ENCODE measurements at regions not wholly inside any gene's neighbourhood (a gene's known extent, or its start where the extent isn't known, plus 50 kb on each side); places are given as distances from the start of the nearest gene placed in this dataset.

- intact Hi-C loops (cut with DNase I) = no loop called here
- H3K36me3 ChIP-seq = no peaks in the 10 kb centered on the region
- DNase-seq (no peak), ATAC-seq (no peak)
- H3K4me3 ChIP-seq = no peak overlapping the region
- peaks cover 0 to 10% of the 10 kb centered on the region in 2 donors for H3K9me3 ChIP-seq
- no peaks in the 10 kb centered on the region for H3K27me3 ChIP-seq
- no peak for TF ChIP-seq CTCF (IDR thresholded peaks at IDR 0.05)
- H3K4me1 ChIP-seq = no peaks in the 10 kb centered on the region
- H3K27ac ChIP-seq = no peak overlapping the region
Observed at GRCh38 chr18:78549971-78550370, 429.6 kb upstream of the SALL3 start.

- H3K4me1 ChIP-seq = no peaks in the 10 kb centered on the region
- no peak overlapping the region for H3K4me3 ChIP-seq
- no peaks in the 10 kb centered on the region for H3K27me3 ChIP-seq
- ATAC-seq (no peak), DNase-seq (no peak)
- no peaks in the 10 kb centered on the region for H3K36me3 ChIP-seq
- H3K27ac ChIP-seq = no peak overlapping the region
- no peak for TF ChIP-seq CTCF (IDR thresholded peaks at IDR 0.05)
- peaks cover 0 to 9% of the 10 kb centered on the region in 2 donors for H3K9me3 ChIP-seq
- intact Hi-C loops (cut with DNase I) = no loop called here
Observed at GRCh38 chr18:78554944-78555608, 424.5 kb upstream of the SALL3 start.

GRCh38 chr18:78557371-78557770 lies 422.2 kb upstream of the SALL3 start:
- H3K4me1 ChIP-seq = no peaks in the 10 kb centered on the region
- H3K27me3 ChIP-seq = peaks cover 0 to 5% of the 10 kb centered on the region in 2 donors
- H3K27ac ChIP-seq = no peak overlapping the region
- intact Hi-C loops (cut with DNase I) = no loop called here
- no peak for TF ChIP-seq CTCF (IDR thresholded peaks at IDR 0.05)
- no peak for DNase-seq
- H3K36me3 ChIP-seq = no peaks in the 10 kb centered on the region
- H3K9me3 ChIP-seq = peaks cover 0 to 9% of the 10 kb centered on the region in 2 donors
- no peak for ATAC-seq
- no peak overlapping the region for H3K4me3 ChIP-seq

GRCh38 chr18:78558101-78558810 lies 421.4 kb upstream of the SALL3 start:
- H3K4me3 ChIP-seq = no peak overlapping the region
- TF ChIP-seq CTCF (IDR thresholded peaks at IDR 0.05) = no peak
- peaks cover 0 to 9% of the 10 kb centered on the region in 2 donors for H3K27me3 ChIP-seq
- ATAC-seq (no peak), DNase-seq (no peak)
- no peaks in the 10 kb centered on the region for H3K36me3 ChIP-seq
- intact Hi-C loops (cut with DNase I) = no loop called here
- H3K9me3 ChIP-seq = peaks cover 0 to 9% of the 10 kb centered on the region in 2 donors
- no peak overlapping the region for H3K27ac ChIP-seq
- no peaks in the 10 kb centered on the region for H3K4me1 ChIP-seq

- ATAC-seq (no peak), DNase-seq (no peak)
- Histone ChIP-seq H3K27me3 (peaks cover 0 to 9% of the 10 kb centered on the region in 2 donors), H3K9me3 (peaks cover 0 to 8% of the 10 kb centered on the region in 2 donors), H3K4me3 (no peak overlapping the region), H3K4me1 (no peaks in the 10 kb centered on the region), H3K27ac (no peak overlapping the region), H3K36me3 (no peaks in the 10 kb centered on the region)
- intact Hi-C loops (cut with DNase I) = no loop called here
- no peak for TF ChIP-seq CTCF (IDR thresholded peaks at IDR 0.05)
Observed at GRCh38 chr18:78558948-78559347, 420.7 kb upstream of the SALL3 start.

All from left lung (tissue), 4 donors.